LNCaP clone FGC (cell line): ENCODE measurements at regions not wholly inside any gene's neighbourhood (a gene's known extent, or its start where the extent isn't known, plus 50 kb on each side); places are given as distances from the start of the nearest gene placed in this dataset.

Experiments used
- DNase-seq: peaks from one replicate; pipeline ENCODE4 v3.0.0-alpha.2; 2011; ENCODE audit warnings: low read depth
- H3K4me3 ChIP-seq: 2 replicates; pipeline ENCODE4 v1.5.1; 2011; ENCODE audit warnings: mild to moderate bottlenecking, low read depth, low read length, control low read depth
- CTCF ChIP-seq: IDR thresholded peaks from 2 replicates; pipeline ENCODE4 v1.5.1; 2012; ENCODE audit warnings: mild to moderate bottlenecking; ENCODE audit not compliant: control insufficient read depth, insufficient read depth; ENCODE audit errors: extremely low read depth

GRCh38 chr15:29456964-29457363 lies 187.3 kb upstream of the NSMCE3 start:
- DNase-seq, result no peak
- no peak overlapping the region for H3K4me3 ChIP-seq
- TF ChIP-seq CTCF, result no peak

GRCh38 chr15:29456255-29456654 lies 186.6 kb upstream of the NSMCE3 start:
- no peak for DNase-seq
- H3K4me3 ChIP-seq, result no peak overlapping the region
- no peak for TF ChIP-seq CTCF

- no peak for DNase-seq
- H3K4me3 ChIP-seq, result no peak overlapping the region
- no peak for TF ChIP-seq CTCF
Measured at GRCh38 chr15:29455530-29455929, 185.9 kb upstream of the NSMCE3 start.

GRCh38 chr15:29455055-29455454 lies 185.4 kb upstream of the NSMCE3 start:
- H3K4me3 ChIP-seq, result no peak overlapping the region
- no peak for DNase-seq
- TF ChIP-seq CTCF, result no peak

- no peak for TF ChIP-seq CTCF
- DNase-seq, result no peak
- H3K4me3 ChIP-seq, result no peak overlapping the region
Measured at GRCh38 chr15:29454506-29454905, 184.9 kb upstream of the NSMCE3 start.

- no peak overlapping the region for H3K4me3 ChIP-seq
- no peak for DNase-seq
- TF ChIP-seq CTCF, result no peak
Measured at GRCh38 chr15:29452881-29453731, 183.5 kb upstream of the NSMCE3 start.
